HUES64 (cell line): ENCODE measurements at regions not wholly inside any gene's neighbourhood (a gene's known extent, or its start where the extent isn't known, plus 50 kb on each side); places are given as distances from the start of the nearest gene placed in this dataset.

Experiments used
- H3K27ac ChIP-seq: 2 replicates; pipeline ENCODE4 v1.7.0; 2013; ENCODE audit warnings: low read depth, low read length, inconsistent platforms
- H3K27me3 ChIP-seq: 2 replicates; pipeline ENCODE4 v1.6.1; 2013; ENCODE audit warnings: mild to moderate bottlenecking, low read length; ENCODE audit not compliant: insufficient read depth
- H3K36me3 ChIP-seq: 2 replicates; pipeline ENCODE4 v1.6.1; 2013; ENCODE audit warnings: mild to moderate bottlenecking, low read length; ENCODE audit not compliant: insufficient read depth
- H3K4me1 ChIP-seq: 2 replicates; pipeline ENCODE4 v1.6.1; 2013; ENCODE audit warnings: mild to moderate bottlenecking, low read length, moderate library complexity; ENCODE audit not compliant: insufficient read depth
- H3K4me3 ChIP-seq: 2 replicates; pipeline ENCODE4 v1.5.1; 2013; ENCODE audit warnings: mild to moderate bottlenecking, low read length, moderate library complexity
- H3K9ac ChIP-seq: 2 replicates; pipeline ENCODE4 v1.6.1; 2013; ENCODE audit warnings: mild to moderate bottlenecking, low read depth, low read length
- H3K9me3 ChIP-seq: 2 replicates; pipeline ENCODE4 v1.6.1; 2013; ENCODE audit warnings: low read depth, low read length; ENCODE audit not compliant: insufficient read depth
- WGBS: fragments of 150-250, 120-280 bp; methylation state at CpG from one replicate; pipeline ENCODE4 v1.1.7; 2013; ENCODE audit warnings: missing lambda C conversion rate; 5-methylcytosine and 5-hydroxymethylcytosine counted together

DNA sequence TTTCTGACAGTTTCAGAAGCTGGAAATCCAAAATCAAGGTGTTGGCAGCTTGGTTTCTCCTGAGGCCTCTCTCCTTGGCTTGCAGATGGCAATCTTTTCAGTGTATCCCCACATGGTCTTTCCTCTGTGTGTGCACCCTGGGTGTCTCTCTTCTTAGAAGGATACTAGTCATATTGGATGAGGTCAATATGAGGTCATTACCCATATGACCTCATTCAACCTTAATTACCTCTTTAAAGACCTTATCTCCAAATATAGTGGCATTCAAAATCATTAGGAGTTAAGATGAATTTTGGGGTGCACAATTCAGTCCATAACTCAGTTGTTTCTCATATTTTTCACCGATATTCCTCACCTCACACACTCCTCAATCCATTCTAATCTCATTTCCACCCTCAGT is 92.4 kb upstream of the TGM3 start:
- no peaks in the 10 kb centered on the region for H3K9me3 ChIP-seq
- no peak overlapping the region for H3K9ac ChIP-seq
- no peak overlapping the region for H3K27ac ChIP-seq
- no peaks in the 10 kb centered on the region for H3K36me3 ChIP-seq
- H3K4me3 ChIP-seq: no peak overlapping the region
- H3K27me3 ChIP-seq: peaks cover 22% of the 10 kb centered on the region
- 96% methylated on average over 1 of the region's 1 CpG for WGBS
- no peaks in the 10 kb centered on the region for H3K4me1 ChIP-seq

DNA sequence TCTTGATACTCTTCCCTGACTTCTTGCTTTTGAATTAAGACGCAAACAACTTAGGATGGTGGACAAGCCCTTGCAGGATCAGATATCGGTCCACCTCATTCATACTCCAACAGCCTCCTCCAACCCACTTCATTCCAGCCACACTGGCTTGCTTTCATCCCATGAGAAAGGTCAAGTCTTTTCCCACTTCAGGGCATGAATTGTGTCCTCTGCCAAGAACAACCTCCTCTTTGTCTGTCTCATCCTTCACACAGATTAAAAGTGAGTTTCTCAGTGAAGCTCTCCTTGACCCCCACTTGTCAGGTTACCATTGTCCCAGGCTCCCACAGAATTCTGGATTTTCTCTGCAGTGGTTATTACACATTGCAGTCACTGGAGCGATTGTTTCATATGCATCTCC is 91.8 kb upstream of the TGM3 start:
- Histone ChIP-seq H3K27me3 (peaks cover 28% of the 10 kb centered on the region), H3K4me3 (no peak overlapping the region), H3K4me1 (no peaks in the 10 kb centered on the region), H3K36me3 (no peaks in the 10 kb centered on the region), H3K9ac (no peak overlapping the region), H3K27ac (no peak overlapping the region), H3K9me3 (no peaks in the 10 kb centered on the region)
- WGBS: 92% methylated on average over 3 of the region's 3 CpGs

DNA sequence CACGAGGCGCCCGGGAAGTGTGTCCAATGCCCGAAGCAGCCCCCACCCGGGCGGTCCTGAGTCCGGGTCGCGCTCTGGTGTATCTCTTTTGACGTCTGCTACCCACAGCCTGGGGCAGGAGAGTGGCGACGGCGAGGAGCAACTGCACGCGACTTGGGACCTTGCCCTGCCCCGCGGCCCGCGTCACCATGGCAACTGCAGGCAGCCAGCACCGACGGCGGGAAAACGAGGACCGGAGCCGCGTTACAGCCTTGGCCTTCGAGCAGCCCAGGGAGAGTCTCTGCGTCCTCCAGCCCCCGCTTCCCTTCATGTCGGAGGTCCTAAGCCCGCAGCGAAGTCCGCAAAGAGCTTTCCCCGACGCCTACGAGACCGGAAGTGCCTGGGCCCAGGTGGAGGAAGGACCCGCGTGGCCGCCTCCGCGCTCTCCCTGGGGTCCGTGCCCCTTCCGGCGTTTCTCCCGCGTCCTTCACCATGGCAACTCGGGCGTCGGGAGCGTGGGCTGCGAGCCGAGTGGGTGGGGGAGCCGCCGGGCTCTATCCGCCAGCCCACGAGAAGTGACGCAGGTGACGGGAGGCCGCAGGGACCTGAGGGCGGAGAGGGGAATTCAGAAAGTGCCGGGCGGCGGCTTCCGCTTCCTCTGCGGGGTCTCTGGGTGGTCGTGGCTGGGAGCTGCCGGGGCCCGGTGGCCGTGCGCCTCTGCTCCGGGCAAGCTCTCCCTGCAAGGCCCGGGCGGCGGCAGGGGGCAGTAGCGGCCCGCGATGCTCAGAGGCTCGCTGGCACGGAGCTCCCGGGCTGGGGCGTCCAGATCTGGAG is 88.6 kb upstream of the TGM3 start:
- Histone ChIP-seq H3K4me1 (no peaks in the 10 kb centered on the region), H3K9me3 (no peaks in the 10 kb centered on the region), H3K9ac (peak overlapping the region; percentile 73), H3K27ac (no peak overlapping the region), H3K36me3 (no peaks in the 10 kb centered on the region), H3K4me3 (peak overlapping the region; percentile 75), H3K27me3 (peaks cover 29% of the 10 kb centered on the region)
- 1% methylated on average over 82 of the region's 82 CpGs for WGBS

DNA sequence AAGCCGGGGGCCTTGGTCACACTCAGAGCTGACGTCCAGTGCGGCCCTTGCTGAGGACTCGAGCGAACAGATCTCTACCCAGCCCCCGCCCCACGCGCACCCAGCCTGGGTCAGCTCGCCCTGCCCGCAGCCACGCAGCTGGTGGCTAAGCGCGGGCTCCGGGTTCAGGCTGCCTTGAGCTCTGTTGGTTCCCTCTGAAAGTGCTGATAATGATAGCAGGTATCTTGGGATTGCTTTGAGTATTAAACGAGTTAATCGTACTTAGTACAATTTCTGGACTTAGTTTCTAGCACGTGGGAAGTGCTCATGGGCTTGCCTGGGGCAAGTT is 88.1 kb upstream of the TGM3 start:
- Histone ChIP-seq H3K36me3 (no peaks in the 10 kb centered on the region), H3K4me1 (no peaks in the 10 kb centered on the region), H3K9ac (peak overlapping the region; percentile 73), H3K4me3 (peak overlapping the region; percentile 75), H3K9me3 (no peaks in the 10 kb centered on the region), H3K27ac (no peak overlapping the region), H3K27me3 (peaks cover 29% of the 10 kb centered on the region)
- WGBS: 9% methylated on average over 17 of the region's 17 CpGs

DNA sequence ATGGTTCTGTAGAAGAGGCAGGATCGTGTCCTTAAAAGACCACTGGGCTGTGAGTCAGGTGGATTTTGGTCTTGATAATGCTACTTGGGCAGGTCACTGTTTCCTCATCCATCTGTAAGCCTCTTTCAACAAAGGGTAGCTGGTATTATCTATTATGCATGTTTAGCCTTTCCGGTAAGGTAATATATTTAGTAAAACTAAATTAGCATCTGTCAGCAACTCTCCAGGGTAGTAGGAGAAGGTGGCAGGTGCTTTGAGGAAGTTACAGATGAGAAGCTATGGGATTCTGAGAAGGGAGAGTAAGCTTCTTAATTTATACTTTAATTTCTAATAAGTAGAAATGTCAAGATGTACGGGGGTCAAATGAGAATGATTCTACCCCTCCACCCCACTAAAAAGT is 86.9 kb upstream of the TGM3 start:
- WGBS: 86% methylated on average over 2 of the region's 3 CpGs
- H3K4me3 ChIP-seq: no peak overlapping the region
- H3K36me3 ChIP-seq: no peaks in the 10 kb centered on the region
- no peaks in the 10 kb centered on the region for H3K9me3 ChIP-seq
- no peak overlapping the region for H3K9ac ChIP-seq
- no peak overlapping the region for H3K27ac ChIP-seq
- H3K4me1 ChIP-seq: no peaks in the 10 kb centered on the region
- H3K27me3 ChIP-seq: peaks cover 29% of the 10 kb centered on the region

DNA sequence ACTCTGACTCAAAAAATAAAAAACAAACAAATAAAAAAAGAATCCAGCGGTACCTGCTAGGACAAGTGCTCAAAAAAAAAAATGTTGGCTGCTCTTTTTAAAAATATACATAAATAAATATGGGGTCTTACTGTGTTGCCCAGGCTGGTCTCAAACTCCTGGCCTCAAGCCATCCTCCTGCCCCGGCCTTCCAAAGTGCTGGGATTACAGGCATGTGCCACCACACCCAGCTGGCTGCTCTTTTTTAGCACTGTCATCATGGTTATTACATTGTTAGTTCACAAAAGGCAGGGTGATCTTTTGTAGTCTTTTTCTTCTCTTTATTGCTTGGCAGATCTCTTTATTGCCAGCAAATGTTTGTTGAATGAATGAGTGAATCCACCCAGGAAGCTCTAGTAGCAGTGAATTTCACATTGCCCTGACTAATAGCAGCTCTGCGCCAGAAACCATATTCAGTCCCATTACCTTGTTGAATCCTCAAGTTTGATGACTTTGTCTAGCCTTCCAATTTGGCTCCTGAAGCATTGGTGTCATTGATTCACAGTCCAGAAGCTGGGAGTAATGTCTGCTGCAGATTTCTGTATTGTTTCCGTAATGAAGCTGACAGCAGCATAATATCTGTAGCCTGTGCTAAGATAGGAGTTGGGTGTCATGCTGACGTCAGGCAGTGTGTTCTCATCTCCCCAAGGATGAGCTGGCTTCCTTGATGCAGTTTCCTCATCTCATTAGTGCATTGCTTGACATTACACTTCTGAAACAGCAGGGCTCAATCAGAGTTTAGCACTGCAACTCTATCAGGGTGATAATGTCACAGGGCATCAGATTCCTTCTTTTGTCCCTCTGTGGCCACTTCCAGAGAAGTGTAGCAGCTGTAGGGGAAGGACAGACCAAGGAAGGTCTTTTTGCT is 84.9 kb upstream of the TGM3 start:
- 87% methylated on average over 4 of the region's 5 CpGs for WGBS
- Histone ChIP-seq H3K27me3 (peaks cover 29% of the 10 kb centered on the region), H3K4me3 (no peak overlapping the region), H3K4me1 (no peaks in the 10 kb centered on the region), H3K9me3 (no peaks in the 10 kb centered on the region), H3K36me3 (no peaks in the 10 kb centered on the region), H3K27ac (no peak overlapping the region), H3K9ac (no peak overlapping the region)

DNA sequence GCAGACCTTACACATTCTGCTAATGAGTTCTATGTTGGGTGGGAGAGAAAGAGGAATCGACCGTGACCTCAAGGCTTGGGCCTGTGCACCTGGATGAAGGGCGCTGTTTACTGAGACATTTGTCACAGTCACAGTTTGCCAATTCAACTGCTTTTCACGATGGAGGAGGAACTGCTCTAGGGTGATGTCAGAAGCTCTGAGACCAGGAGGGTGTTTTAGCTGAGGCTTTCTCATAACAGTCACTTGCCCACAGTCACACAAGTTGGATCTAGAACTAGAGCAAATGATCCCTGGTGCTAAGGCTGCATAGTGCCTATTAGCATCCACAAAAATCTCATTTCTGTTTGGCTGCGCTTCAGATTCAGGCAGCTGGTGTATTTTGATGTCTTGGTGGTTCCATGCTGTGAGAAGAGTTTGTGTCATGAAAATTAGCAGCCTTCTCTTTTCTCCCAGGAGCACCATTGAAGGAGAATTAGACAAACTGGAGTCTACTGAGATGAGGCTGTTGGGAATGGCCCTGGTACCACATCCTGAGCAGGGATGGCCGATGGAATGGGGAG is 83.3 kb upstream of the TGM3 start:
- no peak overlapping the region for H3K27ac ChIP-seq

DNA sequence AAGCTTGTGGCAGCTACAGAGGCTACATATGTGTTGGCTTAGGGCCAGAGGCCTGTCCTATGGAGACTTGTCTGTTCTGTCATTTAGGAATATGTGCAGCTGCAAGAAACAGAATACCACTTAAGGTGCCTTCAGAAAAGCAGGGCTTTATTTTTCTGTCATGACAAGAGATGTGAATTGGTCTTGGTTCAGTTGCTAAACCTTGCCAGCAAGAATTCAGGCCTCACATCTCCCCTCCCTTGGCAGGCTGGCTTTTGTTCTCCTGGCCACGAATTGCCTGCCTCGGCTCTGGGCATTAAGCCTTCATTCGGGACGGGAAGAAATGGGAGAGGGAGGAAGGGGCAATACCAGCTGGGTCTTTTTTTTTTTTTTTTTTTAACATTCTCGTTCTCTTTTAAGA is 82.4 kb upstream of the TGM3 start:
- no peak overlapping the region for H3K4me3 ChIP-seq
- H3K27ac ChIP-seq: no peak overlapping the region
- WGBS: 100% methylated on average over 1 of the region's 5 CpGs
- no peaks in the 10 kb centered on the region for H3K36me3 ChIP-seq
- H3K9me3 ChIP-seq: no peaks in the 10 kb centered on the region
- peaks cover 7% of the 10 kb centered on the region for H3K27me3 ChIP-seq
- no peak overlapping the region for H3K9ac ChIP-seq
- H3K4me1 ChIP-seq: no peaks in the 10 kb centered on the region

More for the DNA sequence above, 83.3 kb upstream of the TGM3 start:
- H3K9ac ChIP-seq: no peak overlapping the region
- 93% methylated on average over 6 of the region's 6 CpGs for WGBS
- H3K36me3 ChIP-seq: no peaks in the 10 kb centered on the region
- no peaks in the 10 kb centered on the region for H3K9me3 ChIP-seq
- peaks cover 15% of the 10 kb centered on the region for H3K27me3 ChIP-seq
- no peaks in the 10 kb centered on the region for H3K4me1 ChIP-seq
- no peak overlapping the region for H3K4me3 ChIP-seq

DNA sequence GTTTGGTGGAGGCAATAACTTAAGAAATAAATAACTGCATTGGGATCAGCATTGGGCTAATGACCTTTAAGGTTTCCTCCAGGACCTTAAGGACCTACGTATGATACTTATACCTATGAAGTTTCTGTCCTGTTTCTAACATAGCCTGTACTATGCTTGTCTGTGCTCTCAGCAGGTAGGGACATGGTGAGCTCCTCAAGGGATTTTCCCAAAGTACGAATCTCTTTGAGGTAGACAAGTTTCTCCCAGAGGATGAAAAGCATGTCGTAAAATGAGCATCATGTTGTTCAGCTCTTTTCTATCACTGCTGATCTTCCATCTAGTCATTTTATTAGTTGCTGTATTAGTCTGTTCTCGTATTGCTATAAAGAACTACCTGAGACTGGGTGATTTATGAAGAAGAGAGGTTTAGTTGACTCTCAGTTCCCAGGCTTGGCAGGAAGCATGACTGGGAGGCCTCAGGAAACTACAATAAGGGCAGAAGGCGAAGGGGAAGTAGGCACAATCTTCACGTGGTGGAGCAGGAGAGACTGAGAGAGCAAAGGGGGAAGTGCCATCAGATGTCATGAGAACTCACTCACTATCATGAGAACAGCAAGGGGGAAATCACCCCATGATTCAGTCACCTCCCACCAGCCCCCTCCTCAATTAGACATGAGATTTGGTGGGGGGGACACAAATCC is 77.8 kb upstream of the TGM3 start:
- H3K4me3 ChIP-seq: no peak overlapping the region

DNA sequence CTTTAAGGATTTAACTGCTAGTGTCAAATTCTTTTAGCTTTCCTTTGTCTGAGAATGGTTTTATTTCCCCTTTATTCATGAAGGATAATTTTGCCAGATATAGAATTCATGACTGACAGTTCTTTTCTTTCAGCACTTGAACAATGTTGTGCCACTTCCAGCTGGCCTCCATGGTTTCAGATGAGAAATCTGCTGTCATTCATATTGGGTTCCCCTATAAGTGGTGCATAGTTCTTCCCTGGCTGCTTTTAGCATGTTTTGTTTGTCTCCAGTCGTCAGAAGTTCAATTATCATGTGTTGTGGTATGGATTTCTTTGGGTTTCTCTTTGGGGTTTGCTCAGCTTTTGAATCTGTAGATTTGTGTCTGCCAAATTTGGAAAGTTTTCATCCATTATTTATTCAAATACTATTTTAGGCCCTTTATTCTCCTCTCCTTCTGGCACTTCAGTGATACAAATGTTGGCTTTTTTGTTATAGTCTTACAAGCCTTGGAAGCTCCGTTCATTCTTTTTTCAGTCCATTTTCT is 76.3 kb upstream of the TGM3 start:
- H3K4me1 ChIP-seq: no peaks in the 10 kb centered on the region
- WGBS: 87% methylated on average over 2 of the region's 2 CpGs
- H3K27ac ChIP-seq: no peak overlapping the region

More for the DNA sequence above, 77.8 kb upstream of the TGM3 start:
- 83% methylated on average over 6 of the region's 6 CpGs for WGBS
- Histone ChIP-seq H3K36me3 (no peaks in the 10 kb centered on the region), H3K27me3 (no peaks in the 10 kb centered on the region), H3K9ac (no peak overlapping the region), H3K27ac (no peak overlapping the region), H3K4me1 (no peaks in the 10 kb centered on the region), H3K9me3 (0 out of 2 replicates have a peak, but pooled peaks cover 3% of the 10 kb centered on the region)

More for the DNA sequence above, 76.3 kb upstream of the TGM3 start:
- Histone ChIP-seq H3K9ac (no peak overlapping the region), H3K27me3 (no peaks in the 10 kb centered on the region), H3K36me3 (no peaks in the 10 kb centered on the region), H3K4me3 (no peak overlapping the region), H3K9me3 (0 out of 2 replicates have a peak, but pooled peaks cover 3% of the 10 kb centered on the region)
